H1 (cell line): ENCODE measurements at regions not wholly inside any gene's neighbourhood (a gene's known extent, or its start where the extent isn't known, plus 50 kb on each side); places are given as distances from the start of the nearest gene placed in this dataset.

Experiments used
- CTCF ChIA-PET: fragments of 300-600 bp; sonication (Branson Sonifier 250); formaldehyde crosslinking; loops from one replicate; lab custom pipeline; 2021; ENCODE audit not compliant: partially characterized antibody; lab: Charles Lee
- POLR2A ChIA-PET: fragments of 300-600 bp; sonication (Branson Sonifier 250); formaldehyde crosslinking; loops from one replicate; lab custom pipeline; 2021; ENCODE audit warnings: inconsistent platforms; ENCODE audit not compliant: partially characterized antibody; lab: Charles Lee
- DNase-seq, 2 experiments: peaks; one replicate each; pipeline versions ENCODE4 v3.0.0 to v3.0.0-alpha.2; 2010 to 2022; ENCODE audit warnings: low spot score in 2 of 2, low read depth in 1 of 2, mixed read lengths in 1 of 2
- FAIRE-seq: peaks from 2 replicates; lab custom pipeline; 2011; peaks lifted over from hg19 to GRCh38; lab: Jason Lieb, UNC
- H2AFZ ChIP-seq: 2 replicates; pipeline ENCODE4 v1.8.1; 2012; ENCODE audit warnings: low read length, inconsistent platforms
- H2AK5ac ChIP-seq: 2 replicates; pipeline ENCODE4 v1.6.1; 2013; ENCODE audit warnings: low read depth, low read length
- H2BK120ac ChIP-seq: replicated peaks from 2 replicates; pipeline ENCODE3; 2013; ENCODE audit warnings: low read depth, low read length, inconsistent platforms
- H2BK12ac ChIP-seq: 2 replicates; pipeline ENCODE4 v1.6.1; 2013; ENCODE audit warnings: low read depth, low read length
- H2BK15ac ChIP-seq: 2 replicates; pipeline ENCODE4 v1.6.1; 2013; ENCODE audit warnings: low read length
- H2BK20ac ChIP-seq: 2 replicates; pipeline ENCODE4 v1.6.1; 2013; ENCODE audit warnings: low read length
- H2BK5ac ChIP-seq: 2 replicates; pipeline ENCODE4 v1.6.1; 2013; ENCODE audit warnings: low read depth, low read length
- H3K14ac ChIP-seq: 2 replicates; pipeline ENCODE4 v1.6.1; 2013; ENCODE audit warnings: inconsistent platforms; ENCODE audit not compliant: insufficient read length
- H3K18ac ChIP-seq: 2 replicates; pipeline ENCODE4 v1.6.1; 2013; ENCODE audit warnings: low read length; ENCODE audit errors: extremely low read depth
- H3K23ac ChIP-seq: 2 replicates; pipeline ENCODE4 v1.6.1; 2013; ENCODE audit warnings: inconsistent platforms; ENCODE audit not compliant: insufficient read length
- H3K23me2 ChIP-seq: 2 replicates; pipeline ENCODE4 v1.6.1; 2013; ENCODE audit warnings: low read depth, low read length
- H3K27ac ChIP-seq: 2 replicates; pipeline ENCODE4 v1.6.1; 2011; ENCODE audit warnings: low read depth, low read length, inconsistent platforms
- H3K27me3 ChIP-seq, 4 experiments: replicated peaks in 1 of 4; 1 replicate in 1 of 4; 2 replicates in 3 of 4; pipeline versions ENCODE4 v1.6.1 to v1.8.1; 2011 to 2013; ENCODE audit warnings: low read length in 3 of 4, mild to moderate bottlenecking in 3 of 4, inconsistent platforms in 2 of 4, mixed read lengths in 2 of 4, moderate library complexity in 1 of 4; ENCODE audit not compliant: control insufficient read depth in 3 of 4, insufficient read depth in 3 of 4; ENCODE audit errors: extremely low read depth in 1 of 4
- H3K36me3 ChIP-seq, 4 experiments: 2 replicates each; pipeline versions ENCODE4 v1.6.1 to v1.8.1; 2011 to 2013; ENCODE audit warnings: mild to moderate bottlenecking in 4 of 4, low read length in 3 of 4, moderate library complexity in 2 of 4, control low read depth in 1 of 4, inconsistent platforms in 1 of 4; ENCODE audit not compliant: insufficient read depth in 4 of 4, control insufficient read depth in 2 of 4
- H3K4ac ChIP-seq: replicated peaks from 2 replicates; pipeline ENCODE3; 2013; ENCODE audit warnings: low read length, low read depth, mixed read lengths, inconsistent platforms; ENCODE audit not compliant: insufficient read length
- H3K4me1 ChIP-seq, 4 experiments: replicated peaks in 1 of 4; 1 replicate in 1 of 4; 2 replicates in 3 of 4; pipeline versions ENCODE4 v1.6.1 to v1.8.1; 2011 to 2013; ENCODE audit warnings: low read length in 3 of 4, inconsistent platforms in 2 of 4, mixed read lengths in 1 of 4; ENCODE audit not compliant: insufficient read depth in 4 of 4, control insufficient read depth in 3 of 4
- H3K4me2 ChIP-seq, 2 experiments: 2 replicates each; pipeline versions ENCODE4 v1.6.1 to v1.8.1; 2011 to 2013; ENCODE audit warnings: low read depth in 2 of 2, low read length in 2 of 2, control low read depth in 1 of 2, inconsistent platforms in 1 of 2, mild to moderate bottlenecking in 1 of 2; ENCODE audit not compliant: insufficient read depth in 1 of 2
- H3K4me3 ChIP-seq, 4 experiments: fragments of 200-600, 300-600 bp in 1 of 4; sonication (generic), shearing (Covaris generic), sonication (Bioruptor Twin) in 1 of 4; 2 replicates each; pipeline versions ENCODE4 v1.5.1 to v1.8.1; 2011 to 2016; ENCODE audit warnings: low read length in 4 of 4, low read depth in 3 of 4, control low read depth in 2 of 4, inconsistent platforms in 2 of 4, mild to moderate bottlenecking in 2 of 4, mixed read lengths in 1 of 4, moderate library complexity in 1 of 4; ENCODE audit not compliant: insufficient read depth in 2 of 4; ENCODE audit errors: extremely low read depth in 1 of 4
- H3K56ac ChIP-seq: replicated peaks from 2 replicates; pipeline ENCODE3; 2013; ENCODE audit warnings: low read depth, mild to moderate bottlenecking, mixed read lengths, low read length, inconsistent platforms; ENCODE audit not compliant: insufficient read length
- H3K79me1 ChIP-seq: 2 replicates; pipeline ENCODE4 v1.6.1; 2013; ENCODE audit warnings: low read depth, low read length, control low read depth
- H3K79me2 ChIP-seq, 2 experiments: 2 replicates each; pipeline versions ENCODE4 v1.6.1 to v1.8.1; 2012 to 2013; ENCODE audit warnings: low read length in 2 of 2, mild to moderate bottlenecking in 2 of 2, inconsistent platforms in 1 of 2; ENCODE audit not compliant: insufficient read depth in 2 of 2, control insufficient read depth in 1 of 2
- H3K9ac ChIP-seq, 4 experiments: replicated peaks in 1 of 4; 1 replicate in 1 of 4; 2 replicates in 3 of 4; pipeline versions ENCODE4 v1.6.1 to v1.8.1; 2011 to 2013; ENCODE audit warnings: low read depth in 3 of 4, low read length in 3 of 4, control low read depth in 2 of 4, mild to moderate bottlenecking in 2 of 4, moderate library complexity in 2 of 4, inconsistent platforms in 1 of 4; ENCODE audit errors: extremely low read depth in 1 of 4
- H3K9me3 ChIP-seq, 2 experiments: 2 replicates each; pipeline versions ENCODE4 v1.6.1 to v1.8.1; 2012 to 2013; ENCODE audit warnings: mild to moderate bottlenecking in 2 of 2, moderate library complexity in 2 of 2, control low read depth in 1 of 2, inconsistent platforms in 1 of 2, low read depth in 1 of 2, low read length in 1 of 2, mixed read lengths in 1 of 2; ENCODE audit not compliant: insufficient read depth in 2 of 2
- H4K20me1 ChIP-seq, 2 experiments: replicated peaks in 1 of 2; 2 replicates each; pipeline versions ENCODE3 to v1.8.1; 2011 to 2013; ENCODE audit warnings: inconsistent platforms in 2 of 2, low read length in 2 of 2, mild to moderate bottlenecking in 1 of 2; ENCODE audit not compliant: insufficient read depth in 2 of 2, control insufficient read depth in 1 of 2
- H4K5ac ChIP-seq: 2 replicates; pipeline ENCODE4 v1.6.1; 2013; ENCODE audit warnings: low read length, low read depth, mixed read lengths, inconsistent platforms; ENCODE audit not compliant: insufficient read length
- H4K8ac ChIP-seq: 2 replicates; pipeline ENCODE4 v1.8.0; 2013; ENCODE audit warnings: mild to moderate bottlenecking, moderate library complexity, low read length, inconsistent platforms; ENCODE audit not compliant: insufficient read depth; ENCODE audit errors: extremely low read depth
- H4K91ac ChIP-seq: replicated peaks from 2 replicates; pipeline ENCODE3; 2013; ENCODE audit warnings: low read length, mixed read lengths, inconsistent platforms; ENCODE audit not compliant: insufficient read length
- EP300 ChIP-seq, 2 experiments: IDR thresholded peaks; 1 replicate in 1 of 2; 2 replicates in 1 of 2; pipeline ENCODE4 v1.6.1; 2011 to 2012; ENCODE audit warnings: low read depth in 2 of 2, low read length in 2 of 2, mild to moderate bottlenecking in 2 of 2, borderline replicate concordance in 1 of 2, inconsistent platforms in 1 of 2, moderate library complexity in 1 of 2
- HDAC2 ChIP-seq, 2 experiments: fragments of 300-600 bp in 1 of 2; sonication (generic) in 1 of 2; IDR thresholded peaks; 2 replicates each; pipeline ENCODE4 v1.6.1; 2011 to 2012; ENCODE audit warnings: low read depth in 2 of 2, low read length in 2 of 2, mild to moderate bottlenecking in 2 of 2, moderate library complexity in 2 of 2, borderline replicate concordance in 1 of 2, inconsistent platforms in 1 of 2
- RNF2 ChIP-seq: fragments of 200-900, 300-1000 bp; sonication (generic); IDR thresholded peaks from 2 replicates; pipeline ENCODE4 v1.7.1; 2016; ENCODE audit warnings: borderline replicate concordance, low read depth, mild to moderate bottlenecking, antibody characterized with exemption, low read length; ENCODE audit not compliant: poor library complexity, severe bottlenecking; ENCODE audit errors: missing control alignments
- RXRA ChIP-seq: IDR thresholded peaks from 2 replicates; pipeline ENCODE4 v1.6.1; 2011; ENCODE audit warnings: low read depth, mild to moderate bottlenecking, low read length, moderate library complexity; ENCODE audit not compliant: insufficient read depth
- SIN3A ChIP-seq, 2 experiments: IDR thresholded peaks in 1 of 2; conservative IDR thresholded peaks in 1 of 2; 2 replicates each; pipeline ENCODE4 v1.6.1; 2011 to 2012; ENCODE audit warnings: low read length in 2 of 2, improper control_type of control experiment in 1 of 2, low read depth in 1 of 2, mild to moderate bottlenecking in 1 of 2
- SIRT6 ChIP-seq: IDR thresholded peaks from one replicate; pipeline ENCODE4 v1.7.1; 2012; ENCODE audit warnings: low read length, inconsistent platforms
- YY1 ChIP-seq: IDR thresholded peaks from 2 replicates; pipeline ENCODE4 v1.6.1; 2011; ENCODE audit warnings: low read depth, mild to moderate bottlenecking, low read length
- WGBS, 2 experiments: shearing (Covaris generic) in 1 of 2; methylation state at CpG; one replicate each; pipeline versions ENCODE4 v1.1.6 to v1.1.7; 2013 to 2015; ENCODE audit warnings: low lambda C conversion rate in 2 of 2, mixed read lengths in 2 of 2, inconsistent platforms in 1 of 2, low coverage in 1 of 2, missing lambda C conversion rate in 1 of 2; ENCODE audit not compliant: insufficient replicate concordance in 2 of 2, insufficient coverage in 1 of 2, insufficient read length in 1 of 2; ENCODE audit errors: extremely low coverage in 1 of 2, missing lambda C conversion rate in 1 of 2; 5-methylcytosine and 5-hydroxymethylcytosine counted together

DNA sequence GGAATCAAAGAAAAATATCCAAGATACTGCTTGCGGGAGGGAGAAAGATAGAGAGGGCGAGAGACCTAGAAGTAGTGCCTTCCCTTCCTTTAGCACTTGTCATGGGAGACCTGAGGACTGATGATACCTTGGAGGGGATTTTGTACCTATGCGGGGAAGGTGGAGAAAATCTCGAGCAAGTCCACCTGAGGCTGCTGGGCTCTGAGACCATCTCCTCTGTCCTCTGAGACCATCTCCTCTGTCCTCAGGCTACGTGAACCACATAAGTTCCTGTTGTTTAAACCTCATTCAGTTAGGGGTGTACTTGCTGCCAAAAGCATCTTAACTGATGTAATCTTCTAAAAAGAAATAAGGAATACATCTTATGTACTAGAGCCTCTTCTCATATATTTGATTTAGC is 164.9 kb downstream of the NR2F2 start:
- H2AK5ac ChIP-seq: no peak overlapping the region
- H3K27me3 ChIP-seq: peaks cover 0 to 5% (median under 1%) of the 10 kb centered on the region in 4 experiments; a peak in 3 of 7 replicates
- H2BK5ac ChIP-seq: no peak overlapping the region
- FAIRE-seq (no peak), DNase-seq (no peak)
- H4K5ac ChIP-seq: no peak overlapping the region
- H3K9ac ChIP-seq: no peak overlapping the region
- no peaks in the 10 kb centered on the region for H4K20me1 ChIP-seq
- no peak overlapping the region for H2BK120ac ChIP-seq
- H3K4me3 ChIP-seq: no peak overlapping the region
- no peaks in the 10 kb centered on the region for H3K36me3 ChIP-seq
- H2BK12ac ChIP-seq: no peak overlapping the region
- no peak overlapping the region for H3K4me2 ChIP-seq
- H2BK20ac ChIP-seq: no peak overlapping the region
- POLR2A ChIA-PET: no interaction called here
- H3K14ac ChIP-seq: no peak overlapping the region
- H3K27ac ChIP-seq: no peak overlapping the region
- H3K9me3 ChIP-seq: no peaks in the 10 kb centered on the region
- TF ChIP-seq RXRA (no peak), SIRT6 (no peak), YY1 (no peak), EP300 (IDR thresholded peaks at IDR 0.05; ENCODE audit: borderline replicate concordance in 1 of 2, low read depth in 2 of 2, low read length in 2 of 2) (no peak), SIN3A (conservative IDR thresholded peaks at IDR 0.05 in 1 of 2, IDR thresholded peaks at IDR 0.05 in 1 of 2; ENCODE audit: low read depth in 1 of 2, low read length in 2 of 2) (no peak), RNF2 (no peak), HDAC2 (IDR thresholded peaks at IDR 0.05; ENCODE audit: borderline replicate concordance in 1 of 2, low read depth in 2 of 2, low read length in 2 of 2) (no peak)
- H3K18ac ChIP-seq: no peak overlapping the region
- no peaks in the 10 kb centered on the region for H3K79me1 ChIP-seq
- no peak overlapping the region for H3K4ac ChIP-seq
- no peak overlapping the region for H4K91ac ChIP-seq
- CTCF ChIA-PET: interaction anchor here (1.3 to 1.6 kb wide), 2 partner anchors 17 to 58 kb away, joined by 4 to 5 read pairs; no protein-coding TSS in a partner anchor
- no peaks in the 10 kb centered on the region for H3K79me2 ChIP-seq
- peaks cover 0 to 3% (median 0%) of the 10 kb centered on the region in 4 experiments; a peak in 1 of 7 replicates for H3K4me1 ChIP-seq
- WGBS, 2 experiments: 84% methylated on average over 4 of the region's 5 CpGs; no CpG with 5 or more reads in 1 of the 2 experiments
- no peak overlapping the region for H2BK15ac ChIP-seq
- H2AFZ ChIP-seq: no peak overlapping the region
- H3K23ac ChIP-seq: no peak overlapping the region
- no peaks in the 10 kb centered on the region for H3K23me2 ChIP-seq
- H4K8ac ChIP-seq: no peak overlapping the region
- H3K56ac ChIP-seq: no peak overlapping the region
